ENCODE measurements at regions not wholly inside any gene's neighbourhood (a gene's known extent, or its start where the extent isn't known, plus 50 kb on each side); places are given as distances from the start of the nearest gene placed in this dataset.
"Not testable (repeated sequence)": the region's sequence is repeated elsewhere in the genome, so short reads cannot be mapped to it uniquely, and the experiment has no call there.

DNA sequence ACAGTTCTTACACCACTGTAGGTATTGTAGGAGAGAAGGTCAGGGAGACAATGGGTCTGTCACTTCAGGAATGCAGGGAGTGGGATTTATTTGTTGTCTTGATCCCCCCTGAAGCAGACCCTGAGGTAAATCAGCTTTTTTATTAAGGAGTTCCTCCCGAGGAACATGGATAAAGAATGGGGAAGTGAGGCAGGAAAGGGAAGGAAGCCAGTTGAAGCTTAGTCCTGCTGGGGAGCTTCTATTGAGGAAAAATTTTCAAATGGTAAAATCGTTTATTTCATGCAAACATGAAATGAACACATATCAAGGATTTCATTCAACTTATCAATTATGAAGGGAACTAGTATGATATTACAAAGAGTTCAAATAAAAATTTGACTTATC is 318.6 kb upstream of the PIK3R1 start:
- Histone ChIP-seq H3K79me2 (ENCODE audit: insufficient read depth, low read length) (no peaks in the 10 kb centered on the region), H3K27ac (ENCODE audit: low read depth, low read length) (no peak overlapping the region), H3K27me3 (ENCODE audit: insufficient read depth, low read length) (peaks cover 8% of the 10 kb centered on the region; the same call in 1 of the 2 replicates), H3K4me2 (ENCODE audit: low read length) (no peak overlapping the region), H3K9me2 (ENCODE audit: insufficient read depth) (no peaks in the 10 kb centered on the region), H3K9ac (ENCODE audit: low read length) (no peak overlapping the region), H3K4me1 (ENCODE audit: control insufficient read depth in 1 of 2, insufficient read depth in 2 of 2, low read length in 2 of 2) (no peaks in the 10 kb centered on the region), H3K9me3 (ENCODE audit: control insufficient read depth in 1 of 2, insufficient read depth in 1 of 2, low read depth in 1 of 2, low read length in 2 of 2) (no peaks in the 10 kb centered on the region), H3K4me3 (replicated peaks in 1 of 2; ENCODE audit: low read depth in 1 of 2, low read length in 2 of 2) (no peak overlapping the region), H2AFZ (ENCODE audit: low read depth, low read length, poor library complexity, severe bottlenecking) (no peak overlapping the region), H4K20me1 (ENCODE audit: insufficient read depth) (no peaks in the 10 kb centered on the region), H3K36me3 (ENCODE audit: control insufficient read depth in 1 of 2, insufficient read depth in 2 of 2, low read length in 2 of 2) (no peaks in the 10 kb centered on the region)
- ChIA-PET CTCF (no interaction called here), POLR2A (no interaction called here), RAD21 (ENCODE audit: low non-redundant PET in 1 of 2, low total read pairs in 2 of 2, uncharacterized antibody in 2 of 2, unreplicated experiment in 2 of 2) (no interaction called here)
- intact Hi-C loops (cut with micrococcal nuclease), result no loop called here
- BruUV-seq (replicated peaks), result no TSS peak
- TF ChIP-seq EZH2 (IDR thresholded peaks at IDR 0.05) (no peak), CEBPB (IDR thresholded peaks at IDR 0.05; ENCODE audit: low read depth) (no peak), EZH2phosphoT487 (IDR thresholded peaks at IDR 0.05; ENCODE audit: borderline replicate concordance) (no peak), TCF7L2 (IDR thresholded peaks at IDR 0.05; ENCODE audit: borderline replicate concordance, extremely low read depth, insufficient read depth, insufficient read length) (no peak), ZFX (IDR thresholded peaks at IDR 0.05) (no peak)
- TF ChIP-seq, protein P1, sequence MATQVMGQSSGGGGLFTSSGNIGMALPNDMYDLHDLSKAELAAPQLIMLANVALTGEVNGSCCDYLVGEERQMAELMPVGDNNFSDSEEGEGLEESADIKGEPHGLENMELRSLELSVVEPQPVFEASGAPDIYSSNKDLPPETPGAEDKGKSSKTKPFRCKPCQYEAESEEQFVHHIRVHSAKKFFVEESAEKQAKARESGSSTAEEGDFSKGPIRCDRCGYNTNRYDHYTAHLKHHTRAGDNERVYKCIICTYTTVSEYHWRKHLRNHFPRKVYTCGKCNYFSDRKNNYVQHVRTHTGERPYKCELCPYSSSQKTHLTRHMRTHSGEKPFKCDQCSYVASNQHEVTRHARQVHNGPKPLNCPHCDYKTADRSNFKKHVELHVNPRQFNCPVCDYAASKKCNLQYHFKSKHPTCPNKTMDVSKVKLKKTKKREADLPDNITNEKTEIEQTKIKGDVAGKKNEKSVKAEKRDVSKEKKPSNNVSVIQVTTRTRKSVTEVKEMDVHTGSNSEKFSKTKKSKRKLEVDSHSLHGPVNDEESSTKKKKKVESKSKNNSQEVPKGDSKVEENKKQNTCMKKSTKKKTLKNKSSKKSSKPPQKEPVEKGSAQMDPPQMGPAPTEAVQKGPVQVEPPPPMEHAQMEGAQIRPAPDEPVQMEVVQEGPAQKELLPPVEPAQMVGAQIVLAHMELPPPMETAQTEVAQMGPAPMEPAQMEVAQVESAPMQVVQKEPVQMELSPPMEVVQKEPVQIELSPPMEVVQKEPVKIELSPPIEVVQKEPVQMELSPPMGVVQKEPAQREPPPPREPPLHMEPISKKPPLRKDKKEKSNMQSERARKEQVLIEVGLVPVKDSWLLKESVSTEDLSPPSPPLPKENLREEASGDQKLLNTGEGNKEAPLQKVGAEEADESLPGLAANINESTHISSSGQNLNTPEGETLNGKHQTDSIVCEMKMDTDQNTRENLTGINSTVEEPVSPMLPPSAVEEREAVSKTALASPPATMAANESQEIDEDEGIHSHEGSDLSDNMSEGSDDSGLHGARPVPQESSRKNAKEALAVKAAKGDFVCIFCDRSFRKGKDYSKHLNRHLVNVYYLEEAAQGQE (IDR thresholded peaks at IDR 0.05; ENCODE audit: low read depth), result no peak
- ATAC-seq, result no peak
- DNase-seq (ENCODE audit: low read depth, low spot score), result no peak

DNA sequence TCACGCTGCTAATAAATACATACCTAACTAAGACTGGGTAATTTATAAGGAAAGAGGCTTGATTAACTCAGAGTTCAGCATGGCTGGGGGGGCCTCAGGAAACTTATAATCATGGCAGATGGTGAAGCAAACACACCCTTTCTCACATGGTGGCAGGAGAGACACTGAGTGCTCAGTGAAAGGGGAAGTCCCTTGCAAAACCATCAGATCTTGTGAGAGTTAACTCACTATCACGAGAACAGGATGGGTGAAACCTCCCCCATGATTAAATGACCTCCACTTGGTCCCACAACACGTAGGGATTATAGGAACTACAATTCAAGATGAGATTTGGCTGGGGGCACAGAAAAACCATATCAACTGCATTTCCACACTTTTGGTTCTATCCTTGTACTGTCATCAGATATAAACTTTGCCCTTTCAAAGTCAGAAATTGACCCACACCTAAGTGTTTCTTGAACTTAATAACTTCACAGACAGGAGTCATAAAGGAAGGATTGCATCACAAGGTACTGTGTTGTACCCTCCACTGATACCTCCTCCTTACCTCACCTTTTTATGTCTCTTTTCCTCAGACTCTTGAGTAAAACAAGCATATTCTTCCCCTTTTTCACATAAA is 319.1 kb upstream of the PIK3R1 start:
- H3K9me2 ChIP-seq (ENCODE audit: insufficient read depth), result no peaks in the 10 kb centered on the region
- H3K27me3 ChIP-seq (ENCODE audit: insufficient read depth, low read length), result peaks cover 8% of the 10 kb centered on the region; the same call in 1 of the 2 replicates
- H3K9ac ChIP-seq (ENCODE audit: low read length), result no peak overlapping the region
- BruUV-seq (replicated peaks), result no TSS peak
- ChIA-PET RAD21 (ENCODE audit: low non-redundant PET in 1 of 2, low total read pairs in 2 of 2, uncharacterized antibody in 2 of 2, unreplicated experiment in 2 of 2) (no interaction called here), POLR2A (no interaction called here), CTCF (no interaction called here)
- H3K36me3 ChIP-seq (ENCODE audit: control insufficient read depth in 1 of 2, insufficient read depth in 2 of 2, low read length in 2 of 2), result no peaks in the 10 kb centered on the region
- no peak overlapping the region for H3K27ac ChIP-seq (ENCODE audit: low read depth, low read length)
- intact Hi-C loops (cut with micrococcal nuclease), result no loop called here
- ATAC-seq (no peak), DNase-seq (ENCODE audit: low read depth, low spot score) (no peak)
- no peaks in the 10 kb centered on the region for H3K9me3 ChIP-seq (ENCODE audit: control insufficient read depth in 1 of 2, insufficient read depth in 1 of 2, low read depth in 1 of 2, low read length in 2 of 2)
- no peaks in the 10 kb centered on the region for H3K4me1 ChIP-seq (ENCODE audit: control insufficient read depth in 1 of 2, insufficient read depth in 2 of 2, low read length in 2 of 2)
- TF ChIP-seq JUND (IDR thresholded peaks at IDR 0.05) (no peak), CBX3 (IDR thresholded peaks at IDR 0.05; ENCODE audit: low read depth) (no peak), ZNF274 (IDR thresholded peaks at IDR 0.05; ENCODE audit: low read depth, low read length) (no peak), YY1 (IDR thresholded peaks at IDR 0.05; ENCODE audit: extremely low read depth, insufficient replicate concordance, low read depth, low read length) (no peak), CEBPB (IDR thresholded peaks at IDR 0.05; ENCODE audit: low read depth) (no peak), ELF1 (IDR thresholded peaks at IDR 0.05; ENCODE audit: borderline replicate concordance, low read depth) (no peak)
- TF ChIP-seq, protein P2, sequence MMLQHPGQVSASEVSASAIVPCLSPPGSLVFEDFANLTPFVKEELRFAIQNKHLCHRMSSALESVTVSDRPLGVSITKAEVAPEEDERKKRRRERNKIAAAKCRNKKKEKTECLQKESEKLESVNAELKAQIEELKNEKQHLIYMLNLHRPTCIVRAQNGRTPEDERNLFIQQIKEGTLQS (IDR thresholded peaks at IDR 0.05), result no peak
- H3K4me3 ChIP-seq (replicated peaks in 1 of 2; ENCODE audit: low read depth in 1 of 2, low read length in 2 of 2), result no peak overlapping the region
- H2AFZ ChIP-seq (ENCODE audit: low read depth, low read length, poor library complexity, severe bottlenecking), result no peak overlapping the region
- no peaks in the 10 kb centered on the region for H4K20me1 ChIP-seq (ENCODE audit: insufficient read depth)
- H3K4me2 ChIP-seq (ENCODE audit: low read length), result no peak overlapping the region
- H3K79me2 ChIP-seq (ENCODE audit: insufficient read depth, low read length), result no peaks in the 10 kb centered on the region

DNA sequence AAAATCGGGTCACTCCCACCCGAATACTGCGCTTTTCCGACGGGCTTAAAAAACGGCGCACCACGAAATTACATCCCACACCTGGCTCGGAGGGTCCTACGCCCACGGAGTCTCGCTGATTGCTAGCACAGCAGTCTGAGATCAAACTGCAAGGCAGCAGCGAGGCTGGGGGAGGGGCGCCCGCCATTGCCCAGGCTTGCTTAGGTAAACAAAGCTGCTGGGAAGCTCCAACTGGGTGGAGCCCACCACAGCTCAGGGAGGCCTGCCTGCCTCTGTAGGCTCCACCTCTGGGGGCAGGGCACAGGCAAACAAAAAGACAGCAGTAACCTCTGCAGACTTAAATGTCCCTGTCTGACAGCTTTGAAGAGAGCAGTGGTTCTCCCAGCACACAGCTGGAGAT is 325.7 kb upstream of the PIK3R1 start:
- H4K20me1 ChIP-seq (ENCODE audit: insufficient read depth); DNase-seq (ENCODE audit: low read depth, low spot score); H2AFZ ChIP-seq (ENCODE audit: low read depth, low read length, poor library complexity, severe bottlenecking); H3K9ac ChIP-seq (ENCODE audit: low read length); H3K4me2 ChIP-seq (ENCODE audit: low read length); CTCF ChIA-PET; H3K36me3 ChIP-seq (ENCODE audit: control insufficient read depth in 1 of 2, insufficient read depth in 2 of 2, low read length in 2 of 2); intact Hi-C loops (cut with micrococcal nuclease); BruUV-seq (replicated peaks); ATAC-seq; H3K4me1 ChIP-seq (ENCODE audit: control insufficient read depth in 1 of 2, insufficient read depth in 2 of 2, low read length in 2 of 2); H3K9me2 ChIP-seq (ENCODE audit: insufficient read depth); H3K27ac ChIP-seq (ENCODE audit: low read depth, low read length); H3K79me2 ChIP-seq (ENCODE audit: insufficient read depth, low read length); RAD21 ChIA-PET (ENCODE audit: low non-redundant PET in 1 of 2, low total read pairs in 2 of 2, uncharacterized antibody in 2 of 2, unreplicated experiment in 2 of 2); H3K9me3 ChIP-seq (ENCODE audit: control insufficient read depth in 1 of 2, insufficient read depth in 1 of 2, low read depth in 1 of 2, low read length in 2 of 2); H3K27me3 ChIP-seq (ENCODE audit: insufficient read depth, low read length); POLR2A ChIA-PET; H3K4me3 ChIP-seq (replicated peaks in 1 of 2; ENCODE audit: low read depth in 1 of 2, low read length in 2 of 2): not testable (repeated sequence)
